Renal cortex interstitium (tissue), 11 donors: ENCODE measurements at regions not wholly inside any gene's neighbourhood (a gene's known extent, or its start where the extent isn't known, plus 50 kb on each side); places are given as distances from the start of the nearest gene placed in this dataset.
"Not testable (repeated sequence)": the region's sequence is repeated elsewhere in the genome, so short reads cannot be mapped to it uniquely, and the experiment has no call there.

Source experiments
- DNase-seq, 11 donors: peaks; one replicate each; pipeline ENCODE4 v3.0.0-alpha.2; 2013; ENCODE audit warnings: low read depth in 9 of 11, low spot score in 4 of 11; ENCODE audit errors: extremely low read depth in 1 of 11

DNA sequence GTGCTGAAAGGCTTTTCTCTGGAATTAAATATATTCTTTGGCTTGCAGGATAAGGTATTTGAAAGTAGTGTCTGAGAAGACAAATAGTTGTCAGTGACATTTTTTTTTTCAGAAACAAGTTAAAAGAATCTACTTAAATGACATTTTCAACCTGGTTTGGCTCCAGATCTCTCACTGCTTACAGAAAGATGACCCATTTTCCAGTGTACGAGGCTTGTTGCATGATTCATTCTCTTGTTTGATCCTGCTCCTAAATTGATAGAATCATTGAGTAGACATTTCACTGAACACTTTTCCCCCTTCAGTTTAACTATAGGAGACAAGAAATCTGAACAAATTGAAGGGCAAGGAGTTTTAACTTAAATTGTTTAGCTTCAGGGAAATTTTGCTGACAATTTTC is 546.1 kb downstream of the ZNF608 start:
- DNase-seq, result no peak

DNA sequence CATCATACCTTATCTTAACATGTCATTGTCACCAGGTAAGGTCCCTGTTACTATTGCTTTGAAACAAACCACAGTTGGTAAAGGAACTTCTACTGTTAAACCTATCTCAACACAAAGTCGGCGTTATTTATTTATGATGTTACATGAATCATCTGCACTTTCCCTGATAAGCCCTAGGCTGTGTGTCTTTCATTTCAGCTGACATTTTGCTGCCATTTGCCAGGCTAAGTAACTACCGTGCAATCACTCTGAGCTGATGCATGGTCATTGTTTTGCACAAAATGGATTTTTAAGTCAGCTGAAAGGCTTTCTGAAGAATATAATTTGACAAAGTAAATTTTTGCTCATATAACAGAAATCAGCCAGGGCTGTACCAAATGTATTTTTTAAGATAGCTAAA is 546.5 kb downstream of the ZNF608 start:
- DNase-seq, result no peak

DNA sequence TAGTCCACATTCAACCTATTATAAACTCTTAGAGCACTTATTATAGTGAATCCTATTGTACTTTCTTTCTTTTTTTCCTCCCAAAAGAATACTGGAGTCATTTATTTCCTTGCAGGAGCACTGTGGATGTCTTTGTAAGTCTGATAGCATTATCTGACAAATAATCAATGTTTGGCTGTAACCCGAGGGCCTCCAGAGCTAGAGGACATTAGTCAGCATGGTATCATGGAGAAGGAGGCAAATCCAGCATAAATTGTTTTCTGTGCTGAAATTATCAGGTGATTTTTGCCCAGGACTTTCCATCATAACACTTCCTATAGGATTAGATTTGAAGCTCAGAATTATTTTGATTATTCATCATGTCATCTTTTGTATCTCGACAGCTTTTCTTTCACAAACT is 551.0 kb downstream of the ZNF608 start:
- no peak for DNase-seq

DNA sequence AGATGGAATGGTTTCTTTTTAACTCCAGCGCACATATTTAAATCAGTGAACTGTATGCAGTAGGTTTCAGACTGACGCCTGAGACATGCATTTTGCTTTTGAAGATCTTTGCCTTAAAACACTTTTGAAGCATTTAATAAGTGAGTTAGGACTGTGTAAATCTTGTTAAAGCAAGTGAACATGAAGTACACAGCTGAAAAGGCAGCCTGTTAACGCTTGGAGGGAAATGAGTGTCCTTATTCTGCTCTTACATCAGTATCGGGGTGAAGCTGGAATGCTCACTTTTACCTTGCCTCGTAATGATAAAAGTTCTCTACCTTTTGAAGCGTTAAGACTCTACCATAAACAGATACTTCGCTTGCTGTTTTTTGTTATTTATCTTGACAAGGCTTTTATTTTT is 552.2 kb downstream of the ZNF608 start:
- no peak for DNase-seq

DNA sequence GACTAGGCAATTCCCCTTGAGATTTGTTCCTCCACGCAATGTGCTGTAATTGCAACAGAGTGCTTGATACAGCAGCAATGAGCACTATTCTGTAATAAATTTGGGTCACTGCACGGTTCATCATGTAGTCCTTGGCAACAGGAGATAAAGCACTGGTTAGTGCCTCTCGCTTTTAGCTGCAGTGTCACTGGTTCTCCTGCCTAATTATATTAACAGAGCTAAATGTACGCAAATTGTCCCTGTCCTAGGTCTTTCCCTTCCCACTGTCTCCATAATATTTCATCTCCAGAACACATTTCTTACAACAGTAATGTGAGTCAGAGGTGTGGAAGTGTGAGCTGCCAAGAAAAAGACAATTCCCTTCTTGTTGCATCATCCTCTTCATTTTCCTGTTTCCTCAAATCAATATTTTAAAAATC is 553.1 kb downstream of the ZNF608 start:
- DNase-seq, result no peak

DNA sequence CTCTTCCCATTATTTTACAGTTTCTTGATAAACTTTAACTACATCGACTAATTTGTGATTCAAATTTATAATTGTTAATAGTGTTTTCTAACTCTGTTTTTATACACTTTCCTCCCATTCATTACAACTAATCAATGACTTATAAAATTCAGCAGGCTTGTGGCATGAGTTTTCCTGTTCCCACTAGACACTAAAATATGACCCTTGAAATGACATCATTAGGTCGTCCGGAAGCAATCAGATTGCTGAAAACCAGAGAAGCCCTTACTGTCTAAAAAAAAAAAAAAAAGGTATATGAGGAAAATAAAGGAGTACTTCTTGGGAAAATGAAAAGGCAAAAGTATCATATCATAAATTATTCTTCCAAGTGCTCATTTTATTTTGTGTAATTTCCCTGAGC is 553.7 kb downstream of the ZNF608 start:
- no peak for DNase-seq

DNA sequence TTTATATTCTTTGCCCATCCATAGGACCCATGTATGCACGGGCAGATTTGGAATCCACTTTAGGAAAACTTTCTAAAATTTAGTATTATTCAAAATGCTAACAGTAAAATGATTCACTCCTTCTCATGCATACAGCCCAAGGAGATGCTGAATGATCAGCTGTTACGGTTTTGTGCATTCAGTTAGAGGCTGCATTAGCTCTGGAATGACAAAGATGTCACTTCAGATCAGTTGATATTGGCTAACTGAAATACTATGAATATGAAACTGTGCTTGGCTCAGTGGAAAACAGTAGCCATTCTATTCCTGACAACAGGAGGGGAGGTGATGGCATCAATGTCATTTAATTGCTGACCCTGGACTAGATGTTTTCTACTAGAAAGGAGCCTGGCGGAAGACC is 560.7 kb downstream of the ZNF608 start:
- no peak for DNase-seq

DNA sequence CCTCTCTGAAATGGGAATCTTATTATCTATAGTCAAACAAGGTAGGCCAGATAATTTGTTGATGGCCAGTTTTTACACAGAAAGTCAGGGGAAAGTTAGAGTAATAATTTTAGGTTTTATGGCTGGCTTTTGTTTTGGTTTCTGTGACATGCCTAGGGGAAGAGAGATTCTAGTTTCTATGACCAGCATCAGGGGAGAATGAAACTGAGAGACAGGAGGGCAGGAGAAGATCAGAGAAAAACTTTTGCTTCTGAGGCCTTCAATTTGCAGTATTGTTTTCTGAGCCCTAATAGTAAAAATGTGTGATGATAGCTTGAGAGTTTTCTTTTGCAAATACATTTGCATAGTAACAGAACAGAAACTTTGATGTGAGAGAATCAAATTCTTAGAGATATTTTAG is 564.3 kb downstream of the ZNF608 start:
- DNase-seq, result no peak

DNA sequence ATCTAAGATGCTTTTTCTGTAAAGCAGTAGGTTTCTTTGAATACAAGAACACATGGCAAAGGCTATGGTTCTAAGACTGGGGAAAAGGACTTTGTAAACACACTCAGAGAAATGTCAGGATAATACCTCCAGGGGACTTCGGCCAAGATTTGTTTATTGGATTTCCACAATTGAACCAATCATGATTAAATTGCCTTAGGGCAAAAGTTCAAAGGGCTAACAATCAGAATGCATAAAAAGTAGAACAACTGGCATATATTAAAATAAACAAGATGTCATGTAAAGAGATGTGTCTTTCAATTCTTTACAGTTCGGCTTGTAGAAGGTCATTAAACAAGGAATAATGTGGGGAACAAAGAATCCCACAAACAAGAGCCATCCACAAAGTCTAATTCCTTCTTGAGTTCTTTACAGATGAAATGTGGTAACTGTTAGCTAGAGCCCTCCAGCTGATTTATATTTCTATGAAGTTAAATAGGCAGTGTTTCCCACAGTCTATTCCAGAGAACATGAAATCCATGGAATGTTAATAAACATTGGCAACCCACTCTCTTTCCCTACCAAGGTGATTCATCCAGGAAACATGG is 565.5 kb downstream of the ZNF608 start:
- no peak for DNase-seq

DNA sequence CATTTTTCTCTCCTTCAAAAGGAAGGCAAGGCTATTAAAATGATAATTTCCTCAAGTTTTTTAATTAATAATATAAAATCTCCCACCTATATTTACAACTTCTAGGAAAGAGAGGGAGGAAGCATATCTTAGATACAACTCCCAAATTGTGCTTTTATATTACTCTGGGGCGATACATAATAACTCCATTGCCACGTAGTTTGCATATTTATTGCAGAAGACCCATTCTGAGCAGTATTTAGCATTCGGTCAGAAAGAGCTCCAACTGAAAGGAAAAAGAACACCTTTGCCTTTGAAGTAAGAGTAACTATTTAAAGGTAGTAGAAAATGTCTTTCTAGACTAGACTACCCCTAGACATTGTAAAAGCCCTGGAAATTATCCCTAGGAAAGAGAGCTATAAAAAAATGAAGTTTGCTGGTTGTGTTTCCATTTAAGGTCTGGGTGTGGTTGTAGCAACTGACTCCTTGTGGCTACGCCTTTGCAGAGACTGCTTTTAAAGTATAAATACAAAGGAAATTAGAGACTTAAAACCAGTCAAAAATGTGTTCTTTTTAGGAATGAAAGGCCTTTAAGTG is 566.1 kb downstream of the ZNF608 start:
- no peak for DNase-seq

DNA sequence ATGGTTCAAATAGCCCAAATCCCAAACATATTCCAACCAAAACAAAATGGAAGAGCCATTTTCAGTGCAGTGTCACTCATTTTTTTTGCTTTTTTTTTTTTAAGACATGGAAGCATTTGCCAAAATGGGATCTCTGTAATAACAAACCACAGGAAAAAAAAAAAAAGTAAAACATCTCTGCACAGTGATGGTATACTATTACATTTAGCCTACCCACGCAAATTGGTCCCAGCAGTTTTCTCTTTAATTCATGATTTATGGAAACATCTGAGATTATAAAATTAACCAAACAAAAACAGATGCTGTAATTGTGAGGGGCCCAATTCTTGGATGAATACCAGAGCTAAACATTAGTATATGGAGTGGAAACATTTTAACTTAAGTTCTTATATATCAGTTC is 566.6 kb downstream of the ZNF608 start:
- DNase-seq, result no peak

DNA sequence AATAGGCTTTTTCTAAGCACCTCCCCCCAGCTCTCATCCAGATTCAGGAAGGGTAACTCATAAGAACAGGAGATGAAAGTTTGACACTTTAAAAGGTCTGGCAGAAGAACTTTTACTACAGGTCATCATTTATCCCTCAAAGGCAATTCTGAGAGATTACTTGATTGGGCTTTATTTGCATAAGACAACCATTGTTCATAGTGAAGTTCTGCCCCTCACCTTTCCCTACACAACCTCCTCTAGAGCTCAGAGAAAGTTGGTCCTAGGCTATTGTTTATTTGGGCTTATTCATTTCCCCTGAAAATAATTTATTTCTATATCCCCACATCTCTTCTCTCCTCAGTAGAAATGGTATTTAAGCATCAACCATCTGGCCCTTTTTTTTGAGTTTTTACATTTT is 568.4 kb downstream of the ZNF608 start:
- no peak for DNase-seq

DNA sequence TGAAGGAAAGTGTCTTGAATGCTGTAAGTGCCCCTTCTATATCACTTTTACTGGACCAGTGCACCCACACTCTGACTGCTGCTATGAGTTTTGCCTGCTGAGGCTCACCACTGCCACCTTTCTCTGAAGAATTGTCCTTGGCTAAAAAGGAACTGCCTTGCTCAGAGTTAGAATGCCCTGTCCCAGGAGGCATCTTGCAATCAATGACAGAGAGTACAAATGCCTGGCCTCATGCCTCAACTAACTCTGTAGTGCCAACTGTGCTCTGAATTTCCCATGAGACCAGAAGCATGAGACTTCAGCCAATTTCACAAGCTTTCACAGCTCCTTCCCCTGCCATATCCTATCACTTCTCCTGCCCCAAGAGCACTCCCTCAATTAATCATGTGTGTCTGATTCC is 569.7 kb downstream of the ZNF608 start:
- DNase-seq, result no peak

DNA sequence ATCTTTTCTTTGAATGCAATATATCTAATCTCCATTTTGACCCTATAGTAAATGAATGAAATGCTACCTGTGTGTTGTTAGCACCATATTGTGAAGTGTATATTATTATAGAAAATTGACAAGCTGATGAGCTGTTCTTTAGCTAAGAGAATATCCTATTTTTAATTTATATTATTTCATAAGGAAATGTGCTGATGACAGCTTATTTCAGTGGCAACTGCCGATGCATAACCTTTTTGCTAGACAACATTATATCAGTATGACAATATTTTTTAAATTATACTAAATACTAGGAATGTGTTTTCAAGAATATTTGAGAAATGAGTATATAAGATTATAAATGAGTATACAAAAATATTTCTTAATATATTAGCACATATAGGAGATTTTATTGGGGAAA is 573.1 kb downstream of the ZNF608 start:
- no peak for DNase-seq

DNA sequence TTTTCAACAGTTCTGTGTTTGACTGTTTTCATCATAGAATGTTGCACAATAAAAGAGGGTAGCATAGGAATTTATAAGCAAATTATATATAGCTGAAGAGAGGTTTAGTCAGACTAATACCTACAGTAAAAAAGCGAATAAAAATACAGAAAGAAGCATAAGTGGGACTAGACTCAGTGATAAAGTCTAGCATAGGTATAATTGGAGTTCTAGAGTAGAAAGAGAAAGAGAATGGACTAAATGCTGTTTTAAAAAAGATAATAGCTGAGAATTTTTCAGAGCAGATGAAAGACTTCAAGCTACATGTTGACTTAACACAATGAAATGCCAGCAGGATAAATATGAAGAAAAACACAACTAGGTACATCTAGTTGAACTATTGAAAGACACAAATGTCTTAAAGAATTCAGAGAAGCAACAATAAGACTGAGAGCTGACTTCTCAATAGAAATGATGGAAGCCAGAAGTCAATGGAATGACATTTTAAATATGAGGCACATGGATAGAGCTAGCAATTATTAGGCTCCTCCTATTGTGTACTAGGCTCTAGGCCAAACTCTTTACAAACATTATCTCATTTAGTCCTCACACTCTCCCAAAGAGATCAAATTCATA is 573.9 kb downstream of the ZNF608 start:
- no peak for DNase-seq

DNA sequence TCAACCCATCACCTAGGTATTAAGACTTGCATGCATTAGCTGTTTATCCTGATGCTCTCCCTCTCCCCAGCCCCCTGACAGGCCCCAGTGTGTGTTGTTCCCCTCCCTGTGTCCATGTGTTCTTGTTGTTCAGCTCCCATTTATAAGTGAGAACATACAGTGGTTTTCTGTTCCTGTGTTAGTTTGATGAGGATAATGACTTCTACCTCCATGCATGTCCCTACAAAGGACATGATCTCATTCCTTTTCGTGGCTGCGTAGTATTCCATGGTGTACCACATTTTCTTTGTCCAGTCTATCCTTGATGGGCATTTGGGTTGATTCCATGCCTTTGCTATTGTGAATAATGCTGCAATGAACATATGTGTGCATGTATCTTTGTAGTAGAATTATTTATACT is 578.3 kb downstream of the ZNF608 start:
- DNase-seq, result not testable (repeated sequence)

DNA sequence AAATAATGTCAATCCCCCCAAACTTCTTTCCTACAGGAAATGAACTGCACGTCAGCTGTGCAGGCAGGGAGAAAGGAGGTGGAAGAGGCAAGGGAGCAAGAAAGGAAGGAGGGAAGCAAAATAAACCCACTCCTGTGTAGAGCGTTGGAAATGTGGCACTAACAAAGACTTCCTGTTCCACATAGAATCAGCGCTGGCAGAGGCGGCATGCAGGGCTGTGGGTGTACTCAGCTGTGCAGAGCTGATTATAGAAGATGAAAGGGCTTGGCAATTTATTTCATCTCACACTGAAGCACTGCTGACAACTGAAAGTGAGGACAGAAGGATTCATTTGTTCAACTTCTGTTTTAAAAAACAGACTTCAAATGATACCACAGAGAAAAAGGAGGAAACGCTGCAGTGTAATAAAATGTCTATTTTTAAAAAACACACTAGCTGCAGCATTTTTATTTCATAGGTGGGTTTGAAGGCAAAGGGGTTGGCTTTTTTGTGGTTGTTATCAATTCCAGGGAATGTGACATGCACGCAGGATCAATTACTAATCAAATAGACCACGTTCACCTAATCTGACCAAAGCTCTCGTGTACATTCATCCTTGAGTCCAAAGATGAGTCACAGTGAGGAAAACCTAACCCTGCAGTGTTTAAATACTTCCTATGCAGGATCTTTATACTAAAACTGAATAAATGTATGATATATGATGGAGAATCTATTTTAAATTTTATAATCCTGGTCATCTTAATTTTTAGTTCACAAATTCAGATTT is 583.5 kb downstream of the ZNF608 start:
- no peak for DNase-seq

DNA sequence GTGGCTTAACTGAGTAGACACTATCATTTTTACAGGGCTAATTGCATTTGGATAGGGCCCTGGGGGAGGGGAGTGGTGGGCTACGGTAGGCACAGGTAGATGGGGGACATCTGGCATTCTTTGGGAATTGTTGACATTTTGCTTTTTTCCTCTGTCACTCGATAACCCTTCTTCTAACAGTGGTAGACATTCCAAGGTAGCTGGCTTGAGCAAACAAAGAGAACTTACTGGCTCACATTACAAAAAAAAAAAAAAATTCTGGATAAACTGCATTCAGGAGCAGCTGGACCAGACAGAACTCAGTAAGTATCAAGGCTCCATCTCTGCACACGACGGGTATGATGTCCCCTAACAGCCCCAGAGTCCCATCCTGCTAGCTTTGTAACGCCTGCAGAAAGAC is 585.2 kb downstream of the ZNF608 start:
- DNase-seq, result no peak

DNA sequence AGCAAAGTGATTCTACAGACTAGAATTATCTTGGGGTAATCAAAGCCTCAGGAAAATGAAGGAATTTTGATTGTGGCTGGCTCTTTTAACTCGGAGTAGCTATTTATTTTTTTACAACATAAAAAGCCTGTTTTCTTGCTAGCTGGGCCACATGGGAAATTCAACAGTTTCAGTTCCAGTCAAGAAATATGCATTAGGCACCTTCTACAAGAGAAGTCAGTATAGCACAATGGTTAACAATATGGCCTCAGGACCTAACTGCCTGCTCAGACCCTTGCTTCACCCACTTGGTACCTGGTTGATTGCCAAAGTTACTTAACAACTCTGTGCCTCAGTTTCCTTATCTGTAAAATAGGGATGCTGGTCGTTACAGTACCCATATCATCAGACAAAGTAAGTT is 586.2 kb downstream of the ZNF608 start:
- DNase-seq, result no peak

DNA sequence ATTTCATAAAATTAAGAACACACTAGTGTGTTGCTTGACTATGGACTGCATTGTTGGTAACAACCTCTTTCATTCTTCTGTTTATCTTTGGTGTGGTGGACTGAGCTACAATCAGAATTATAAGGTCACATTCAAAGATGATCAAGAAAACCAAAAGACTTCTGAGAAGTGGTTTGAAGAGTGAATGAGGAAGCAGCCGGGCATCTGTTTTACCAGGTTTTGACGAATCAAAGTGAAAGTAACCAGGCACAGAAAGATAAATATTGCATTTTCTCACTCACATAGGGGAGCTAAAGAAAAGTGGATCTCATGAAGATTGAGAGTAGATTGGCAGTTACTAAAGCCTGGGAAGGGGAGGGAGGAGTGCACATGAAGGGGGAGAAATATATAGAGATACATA is 589.1 kb downstream of the ZNF608 start:
- DNase-seq, result no peak
